NOMO-1 treated with dmso at 0.1 percent for 144 hours (cell line): ENCODE measurements at regions not wholly inside any gene's neighbourhood (a gene's known extent, or its start where the extent isn't known, plus 50 kb on each side); places are given as distances from the start of the nearest gene placed in this dataset.

ENCODE experiments used
- DNase-seq: peaks from one replicate; lab custom pipeline; 2025; ENCODE audit not compliant: unreplicated experiment; lab: John Stamatoyannopoulos, UW

GRCh38 chr14:65959563-65960024, 526.6 kb upstream of the CCDC196 start:
- no peak for DNase-seq

GRCh38 chr14:65961004-65961403, 525.2 kb upstream of the CCDC196 start:
- no peak for DNase-seq

GRCh38 chr14:65962952-65963351, 523.2 kb upstream of the CCDC196 start:
- DNase-seq = no peak

GRCh38 chr14:65964366-65964765, 521.8 kb upstream of the CCDC196 start:
- DNase-seq = no peak

GRCh38 chr14:65966188-65966587, 520.0 kb upstream of the CCDC196 start:
- DNase-seq = no peak

GRCh38 chr14:65972346-65972870, 513.8 kb upstream of the CCDC196 start:
- no peak for DNase-seq

- no peak for DNase-seq
These were observed 513.3 kb upstream of the CCDC196 start for GRCh38 chr14:65972891-65973290.

GRCh38 chr14:65975865-65976264, 510.3 kb upstream of the CCDC196 start:
- no peak for DNase-seq

- no peak for DNase-seq
These were observed 509.3 kb upstream of the CCDC196 start for GRCh38 chr14:65976761-65977404.

- DNase-seq = no peak
These were observed 504.9 kb upstream of the CCDC196 start for GRCh38 chr14:65981192-65981843.

- DNase-seq = no peak
These were observed 500.1 kb upstream of the CCDC196 start for GRCh38 chr14:65986041-65986440.

- DNase-seq = no peak
These were observed 496.2 kb upstream of the CCDC196 start for GRCh38 chr14:65989981-65990380.

- DNase-seq = no peak
These were observed 495.1 kb upstream of the CCDC196 start for GRCh38 chr14:65991104-65991503.

GRCh38 chr14:65991935-65992334, 494.2 kb upstream of the CCDC196 start:
- peak; percentile 3 for DNase-seq

GRCh38 chr14:65993103-65993502, 493.1 kb upstream of the CCDC196 start:
- DNase-seq = no peak

- no peak for DNase-seq
These were observed 492.2 kb upstream of the CCDC196 start for GRCh38 chr14:65993996-65994395.

- DNase-seq = no peak
These were observed 488.8 kb upstream of the CCDC196 start for GRCh38 chr14:65997347-65997746.

- no peak for DNase-seq
These were observed 486.3 kb upstream of the CCDC196 start for GRCh38 chr14:65999865-66000264.

- no peak for DNase-seq
These were observed 485.4 kb upstream of the CCDC196 start for GRCh38 chr14:66000766-66001165.

- no peak for DNase-seq
These were observed 484.8 kb upstream of the CCDC196 start for GRCh38 chr14:66001356-66001755.

- DNase-seq = no peak
These were observed 483.0 kb upstream of the CCDC196 start for GRCh38 chr14:66003082-66003730.

- DNase-seq = no peak
These were observed 480.2 kb upstream of the CCDC196 start for GRCh38 chr14:66005900-66006434.
